Dedifferentiated amniotic fluid mesenchymal stem cell (primary cell): ENCODE measurements at regions not wholly inside any gene's neighbourhood (a gene's known extent, or its start where the extent isn't known, plus 50 kb on each side); places are given as distances from the start of the nearest gene placed in this dataset.

Experiments used
- DNase-seq: peaks from one replicate; pipeline ENCODE4 v3.0.0-alpha.2; 2016; ENCODE audit errors: extremely low spot score

DNA sequence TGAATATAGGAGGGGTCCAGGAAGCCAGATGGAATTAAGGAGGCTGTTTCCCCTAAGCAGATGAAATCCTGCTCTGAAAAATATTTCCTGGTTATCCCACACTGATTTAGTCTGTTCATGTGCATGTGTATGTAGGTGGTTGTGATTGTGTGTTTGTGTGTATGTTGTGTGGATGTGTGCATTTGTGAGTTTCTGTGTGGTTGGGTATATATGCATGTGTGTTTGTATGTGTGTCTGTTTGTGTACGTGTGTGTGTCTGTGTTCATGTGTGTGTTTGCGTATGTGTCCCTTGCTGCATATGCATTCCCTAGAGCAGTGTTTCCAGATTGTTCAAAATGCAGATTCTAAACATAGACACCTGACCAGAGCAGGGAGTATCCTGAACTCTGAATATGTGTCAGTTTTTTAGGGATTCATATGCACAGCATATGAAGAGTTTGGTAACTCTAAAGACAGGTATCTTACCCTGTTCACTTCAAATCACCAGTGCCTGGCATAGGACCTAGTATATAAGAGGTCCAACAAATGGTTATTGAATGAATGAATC, 239.8 kb downstream of the MAFB start:
- no peak for DNase-seq

DNA sequence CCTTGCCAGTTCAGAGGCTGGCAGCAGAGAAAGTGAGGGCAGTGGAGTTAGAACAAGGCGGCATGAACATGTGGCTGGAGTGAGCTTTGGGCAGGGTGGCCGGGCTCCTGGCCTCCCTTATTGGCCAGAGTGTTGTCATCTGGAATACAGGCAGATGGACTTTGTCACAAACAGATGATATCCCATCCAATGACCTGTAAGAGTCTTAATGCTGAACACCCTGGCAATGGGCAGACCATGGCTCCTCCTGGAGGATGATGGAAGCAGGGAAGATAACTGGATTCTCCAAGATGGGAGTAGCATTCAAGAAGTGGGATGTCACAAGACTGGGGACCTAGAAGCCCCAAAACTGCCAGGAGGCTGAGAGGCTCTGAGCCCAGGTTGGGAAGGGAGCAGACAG, 242.1 kb downstream of the MAFB start:
- no peak for DNase-seq

DNA sequence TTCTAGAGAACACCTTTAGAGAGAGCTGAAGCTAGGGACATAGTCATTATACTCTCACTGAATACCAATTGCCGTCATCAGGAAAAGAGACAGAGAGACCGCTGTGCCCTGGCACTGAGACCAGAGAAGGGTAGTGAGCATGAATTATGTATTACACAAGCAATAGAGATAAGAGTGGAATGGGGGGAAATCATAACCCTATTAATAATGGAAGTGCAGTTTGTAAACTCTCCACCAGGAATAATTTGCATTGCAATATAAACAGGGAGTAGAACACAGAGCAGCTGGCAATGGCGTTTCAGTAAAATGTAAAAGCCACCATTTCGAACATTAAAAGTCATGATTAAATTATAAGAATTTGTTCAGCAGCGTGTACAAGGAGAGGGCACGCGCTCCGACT, 244.5 kb downstream of the MAFB start:
- no peak for DNase-seq

DNA sequence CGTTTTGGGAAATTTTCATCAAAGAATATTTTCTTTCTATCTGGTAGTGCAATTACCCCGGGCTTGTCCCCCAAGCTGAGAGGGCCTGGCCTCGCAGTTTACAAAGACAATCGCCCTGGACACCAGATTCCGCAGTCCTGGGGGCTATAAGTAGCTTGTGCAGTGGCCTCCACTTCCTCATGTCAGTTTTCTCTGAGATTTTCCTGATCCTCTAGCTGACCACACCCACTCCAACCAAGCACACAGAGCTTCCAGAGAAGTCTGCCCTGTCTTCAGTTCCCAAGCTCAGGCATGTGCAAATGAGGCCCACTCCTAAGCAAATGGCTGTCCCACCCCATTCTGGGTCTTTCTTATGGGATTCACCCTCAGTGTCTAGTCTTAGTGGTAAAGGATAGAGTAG, 245.3 kb downstream of the MAFB start:
- DNase-seq: no peak

DNA sequence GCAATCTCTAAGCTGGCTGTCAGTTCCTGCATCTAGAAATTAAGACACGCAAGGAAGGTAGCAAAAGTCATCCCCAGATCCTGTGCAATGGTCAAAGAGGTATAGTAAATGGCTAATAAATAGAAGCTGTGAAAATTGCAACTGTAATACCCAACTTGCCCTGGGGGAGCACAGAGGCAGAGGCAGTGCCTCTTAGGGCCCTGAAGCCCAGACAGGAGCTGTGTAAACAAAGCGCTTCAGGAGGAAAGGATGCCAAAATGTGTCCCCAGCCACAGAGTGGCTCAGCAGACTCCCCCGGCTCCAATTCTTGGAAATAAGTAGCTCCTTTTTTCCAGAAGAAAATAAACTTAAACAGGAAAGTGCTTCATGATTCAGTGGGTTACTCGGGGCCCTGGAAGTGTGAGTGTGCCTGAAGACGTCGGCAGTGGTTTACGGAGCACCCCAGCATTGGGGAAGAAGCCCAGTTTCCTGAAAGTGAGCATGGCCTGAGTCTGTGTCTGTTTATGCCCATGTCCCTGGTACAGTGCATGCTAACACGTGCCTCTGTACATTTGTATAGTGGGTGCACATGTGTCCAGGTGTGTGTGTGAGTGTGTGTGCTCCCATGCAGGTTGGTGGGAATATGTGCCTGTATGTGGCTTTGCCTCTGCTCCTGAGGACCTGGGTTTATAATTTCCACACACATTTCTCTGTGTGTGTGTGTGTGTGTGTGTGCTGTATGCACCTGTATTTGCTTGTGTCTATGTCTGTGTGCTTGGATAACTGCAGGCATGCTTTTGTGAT, 246.7 kb downstream of the MAFB start:
- no peak for DNase-seq

DNA sequence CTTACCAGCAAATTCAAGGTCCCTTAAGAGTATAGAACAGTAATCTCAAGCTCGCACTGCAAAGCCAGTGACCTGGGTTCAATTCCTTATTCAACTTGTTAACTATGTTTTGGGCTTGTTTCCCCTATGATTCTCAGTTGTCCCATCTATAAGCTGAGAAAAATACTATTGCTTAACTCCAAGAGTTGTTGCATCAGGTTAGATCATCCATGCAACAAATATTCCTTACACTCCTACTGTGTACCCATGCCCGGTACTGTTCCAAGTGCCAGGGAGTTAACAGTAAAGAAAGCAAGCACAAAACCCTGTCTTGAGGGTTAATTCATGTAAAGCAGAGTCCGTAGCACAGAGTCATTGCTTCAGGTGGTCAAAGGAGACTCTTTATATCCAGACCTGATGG, 247.3 kb downstream of the MAFB start:
- DNase-seq: no peak

DNA sequence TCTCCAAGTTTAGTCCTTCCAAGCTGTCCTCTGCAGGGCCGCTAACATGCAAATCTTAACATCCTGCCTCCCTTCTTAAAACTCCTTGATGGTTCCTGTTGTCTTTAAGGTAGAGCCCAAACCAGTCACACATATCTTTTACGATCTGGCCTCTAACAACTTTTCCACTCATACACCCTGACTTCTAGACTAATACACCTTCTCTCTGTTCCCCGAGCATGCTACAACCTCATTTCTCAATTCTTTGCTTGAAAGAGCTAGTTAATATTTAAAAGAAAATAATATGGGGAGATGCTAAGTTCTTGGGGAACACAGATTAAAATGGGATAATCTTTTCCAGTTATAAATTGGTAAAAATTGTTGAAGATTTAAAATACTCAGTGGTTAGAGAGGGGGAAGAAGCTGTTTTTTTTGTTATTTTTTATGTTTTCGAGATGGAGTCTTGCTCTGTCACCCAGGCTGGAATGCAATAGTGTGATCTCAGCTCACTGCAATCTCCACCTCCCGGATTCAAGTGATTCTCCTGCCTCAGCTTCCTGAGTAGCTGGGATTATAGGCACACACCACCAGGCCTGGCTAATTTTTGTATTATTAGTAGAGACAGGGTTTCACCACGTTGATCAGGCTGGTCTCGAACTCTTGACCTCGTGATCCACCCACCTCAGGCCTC, 250.7 kb downstream of the MAFB start:
- DNase-seq: no peak

DNA sequence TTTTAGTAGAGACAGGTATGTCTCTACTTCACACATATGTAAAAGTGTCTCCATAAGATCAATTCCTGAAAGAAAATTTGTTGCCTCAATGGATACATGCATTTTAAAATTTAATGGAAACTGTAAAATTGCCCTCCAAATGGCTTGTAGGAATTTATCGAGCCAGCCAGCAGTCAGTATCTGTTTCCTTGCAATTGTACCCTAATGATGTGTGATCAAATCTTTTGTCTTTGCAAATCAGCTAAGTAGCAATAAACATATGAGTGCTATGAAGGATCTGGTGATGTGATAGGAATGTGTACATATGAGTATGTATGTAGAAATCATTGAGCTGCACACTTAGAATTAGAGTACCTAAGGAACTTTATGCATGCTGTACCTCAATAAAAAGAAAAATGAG, 253.0 kb downstream of the MAFB start:
- DNase-seq: no peak

DNA sequence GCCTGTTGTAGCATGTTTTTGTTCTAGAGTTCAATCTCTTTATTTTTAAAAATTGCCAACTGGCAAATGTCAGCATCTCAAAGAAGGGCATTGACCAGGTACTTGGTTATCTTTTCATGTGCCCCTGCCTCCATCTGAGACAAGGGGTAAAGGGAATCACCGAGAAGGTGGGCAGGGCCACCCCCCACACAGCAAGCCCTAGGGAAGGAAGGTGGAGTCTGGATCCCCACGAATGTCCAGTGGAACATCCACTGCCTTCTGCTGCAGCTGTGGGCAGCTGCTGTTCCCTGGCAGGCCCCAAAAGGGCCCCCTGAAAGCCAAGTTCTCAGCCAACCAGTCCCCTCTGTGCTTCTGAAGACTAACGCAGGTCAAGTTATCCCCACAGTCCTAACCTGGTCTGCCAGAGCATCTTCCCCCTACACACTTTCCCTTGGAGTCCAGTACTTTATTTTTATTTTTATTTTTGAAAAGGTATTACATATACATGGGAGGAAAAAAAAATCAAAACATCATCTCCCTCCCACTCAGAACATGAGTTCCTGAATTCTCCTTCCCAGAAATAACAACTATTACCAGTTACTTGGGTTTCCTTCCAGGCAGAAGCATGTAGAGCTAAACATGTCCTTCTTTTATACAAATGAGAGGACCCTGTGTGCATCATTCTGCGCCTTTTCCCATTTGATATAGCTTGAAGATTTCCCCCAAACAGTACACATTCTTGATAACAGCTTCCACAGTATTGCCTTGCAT, 253.7 kb downstream of the MAFB start:
- DNase-seq: no peak

DNA sequence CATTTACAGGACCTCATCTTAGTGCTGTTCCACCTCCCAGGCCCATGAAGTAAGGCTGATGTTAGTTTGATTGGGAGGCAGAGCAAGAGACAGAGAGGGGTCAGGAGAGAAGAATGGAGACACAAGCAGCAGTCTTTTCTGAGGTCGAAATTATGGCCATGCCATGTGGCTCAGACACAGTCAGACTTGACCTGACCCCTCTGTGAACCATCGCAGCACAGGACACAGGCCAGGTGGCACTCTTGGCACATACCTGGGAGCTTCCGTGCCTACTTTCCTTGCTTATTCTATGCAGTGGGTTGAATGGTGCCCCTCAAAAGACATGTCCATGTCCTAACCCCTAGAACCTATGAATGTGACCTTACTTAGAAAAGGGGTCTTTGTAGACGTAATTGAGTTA, 254.9 kb downstream of the MAFB start:
- no peak for DNase-seq

DNA sequence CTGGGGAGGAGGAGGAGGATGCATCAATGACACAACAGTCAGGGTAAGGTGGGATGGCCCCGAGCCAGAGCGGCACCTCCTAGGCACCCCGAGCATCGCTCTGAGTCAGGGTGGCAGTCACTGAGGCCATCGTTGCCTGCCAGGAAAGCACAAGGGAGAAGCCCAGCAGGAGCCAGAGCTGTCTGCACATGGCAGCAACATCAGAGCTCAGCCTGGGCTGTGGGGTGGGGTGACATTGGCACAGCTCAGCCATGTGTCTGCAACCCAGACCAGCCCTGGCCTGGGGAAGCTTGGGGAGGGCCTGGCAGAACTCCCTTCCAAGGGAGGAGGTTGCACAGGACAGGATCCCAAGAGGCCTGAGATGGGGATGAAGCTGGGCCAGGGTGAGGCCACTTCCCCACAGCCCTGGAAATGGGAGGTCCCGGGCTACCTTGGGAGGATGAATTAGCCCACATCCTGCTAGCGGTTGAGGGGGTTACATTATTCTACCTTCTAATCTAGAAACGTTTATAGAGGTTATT, 255.6 kb downstream of the MAFB start:
- no peak for DNase-seq

DNA sequence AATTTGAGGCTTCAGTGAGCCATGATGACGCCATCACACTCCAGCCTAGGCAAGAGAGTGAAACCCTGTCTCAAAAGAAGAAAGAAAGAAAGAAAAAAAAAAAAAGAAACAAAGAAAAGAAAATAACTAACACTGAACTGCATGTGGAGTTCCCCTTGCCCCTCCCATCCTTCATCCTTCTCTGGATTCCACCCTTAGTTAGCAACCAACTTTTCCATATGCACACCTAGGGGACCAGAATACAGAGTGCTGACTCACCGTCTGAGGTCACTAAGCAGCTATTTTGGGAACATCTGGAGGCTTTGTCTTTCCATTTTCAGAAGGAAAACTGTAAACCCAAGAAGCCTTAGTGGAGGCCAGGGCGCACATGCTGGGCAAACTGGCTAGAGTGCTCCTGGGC, 257.4 kb downstream of the MAFB start:
- DNase-seq: no peak

DNA sequence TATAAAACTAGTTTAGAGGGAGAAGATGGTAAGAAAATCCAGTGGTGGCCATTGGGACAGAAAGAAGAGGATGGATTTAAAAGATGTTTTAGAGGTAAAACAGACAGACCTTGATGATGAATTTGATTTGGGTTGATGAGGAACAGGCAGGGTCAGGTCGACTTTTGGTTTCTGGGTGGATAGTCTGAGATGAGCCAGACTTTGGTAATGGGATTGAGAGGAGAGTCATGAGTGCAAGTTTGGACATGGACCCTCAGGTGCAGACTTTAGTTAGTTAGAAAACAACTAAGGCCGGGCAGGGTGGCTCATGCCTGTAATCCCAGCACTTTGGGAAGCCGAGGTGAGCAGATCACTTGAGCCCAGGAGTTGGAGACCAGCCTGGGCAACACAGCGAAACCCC, 257.9 kb downstream of the MAFB start:
- DNase-seq: no peak

DNA sequence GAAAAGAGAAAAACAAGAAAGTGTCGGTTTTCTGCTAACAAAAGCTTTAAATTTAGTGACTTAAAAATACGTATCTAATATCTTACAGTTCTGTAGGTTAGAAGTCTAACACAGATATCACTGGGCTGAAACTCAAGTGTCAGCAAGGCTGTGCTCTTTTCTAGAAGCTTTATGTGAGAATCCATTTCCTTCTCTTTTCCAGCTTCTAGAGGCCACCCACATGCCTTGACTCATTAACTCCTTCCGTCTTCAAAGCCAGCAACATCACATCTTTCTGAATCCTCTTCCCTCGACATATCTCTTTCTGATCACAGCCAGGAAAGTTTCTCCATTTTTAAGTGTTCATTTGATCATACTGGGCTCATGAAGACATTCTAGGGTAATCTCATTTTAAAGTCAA, 262.0 kb downstream of the MAFB start:
- DNase-seq: no peak

DNA sequence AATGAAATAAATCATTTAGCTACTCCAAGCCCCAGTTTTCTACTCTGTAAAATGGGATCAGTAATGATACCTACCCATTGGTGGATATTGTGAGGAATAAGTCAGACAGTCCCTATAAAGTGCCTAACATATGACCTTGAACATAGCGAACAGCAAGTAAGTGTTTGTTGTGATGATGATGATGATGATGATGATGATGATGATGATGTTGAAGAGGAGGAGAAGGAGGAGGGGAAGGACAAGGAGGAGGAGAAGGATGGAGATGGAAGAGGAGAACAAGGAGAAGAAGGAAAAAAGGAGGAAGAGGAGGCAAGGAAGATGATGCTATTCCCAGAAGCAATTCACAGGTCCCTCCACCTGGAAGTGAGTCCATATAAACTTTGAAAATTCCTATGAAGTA, 264.3 kb downstream of the MAFB start:
- no peak for DNase-seq

DNA sequence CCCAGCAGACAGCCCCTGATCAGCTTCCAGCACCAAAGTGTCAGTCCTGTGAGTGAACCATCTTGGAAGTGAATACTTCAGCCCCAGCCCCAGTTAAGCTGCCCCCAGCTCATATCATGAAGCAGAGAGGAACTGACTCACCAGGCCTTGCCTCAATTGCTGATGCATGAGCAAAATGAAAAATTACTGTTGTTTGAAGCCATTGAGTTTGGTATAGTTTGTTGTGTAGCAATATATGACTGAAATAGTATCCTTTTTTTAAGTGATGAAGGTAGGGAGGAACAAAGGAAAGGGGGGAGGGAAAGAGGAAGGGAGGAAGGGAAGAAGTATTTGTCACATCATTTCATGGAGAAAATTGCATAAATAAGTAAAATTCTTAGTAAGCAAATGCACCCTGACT, 266.4 kb downstream of the MAFB start:
- DNase-seq: no peak

DNA sequence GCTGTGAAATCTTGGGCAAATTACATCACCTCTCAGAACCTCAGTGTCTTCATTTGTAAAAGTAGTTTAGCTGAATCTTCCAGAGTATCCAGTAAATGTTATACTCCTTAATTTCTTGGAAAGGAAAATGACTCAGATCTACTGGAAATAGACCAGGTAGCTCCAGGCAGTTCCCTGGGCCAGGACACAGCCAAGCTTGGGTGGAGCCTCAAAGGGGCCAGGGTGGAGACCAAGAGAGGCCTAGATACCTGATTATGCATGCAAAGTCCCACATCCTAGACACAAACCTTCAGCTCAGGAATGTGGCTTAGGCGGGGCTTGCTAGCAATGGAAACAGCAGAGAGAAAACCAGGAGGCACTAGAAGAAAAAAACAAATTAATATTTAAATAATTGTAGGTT, 272.8 kb downstream of the MAFB start:
- DNase-seq: no peak

DNA sequence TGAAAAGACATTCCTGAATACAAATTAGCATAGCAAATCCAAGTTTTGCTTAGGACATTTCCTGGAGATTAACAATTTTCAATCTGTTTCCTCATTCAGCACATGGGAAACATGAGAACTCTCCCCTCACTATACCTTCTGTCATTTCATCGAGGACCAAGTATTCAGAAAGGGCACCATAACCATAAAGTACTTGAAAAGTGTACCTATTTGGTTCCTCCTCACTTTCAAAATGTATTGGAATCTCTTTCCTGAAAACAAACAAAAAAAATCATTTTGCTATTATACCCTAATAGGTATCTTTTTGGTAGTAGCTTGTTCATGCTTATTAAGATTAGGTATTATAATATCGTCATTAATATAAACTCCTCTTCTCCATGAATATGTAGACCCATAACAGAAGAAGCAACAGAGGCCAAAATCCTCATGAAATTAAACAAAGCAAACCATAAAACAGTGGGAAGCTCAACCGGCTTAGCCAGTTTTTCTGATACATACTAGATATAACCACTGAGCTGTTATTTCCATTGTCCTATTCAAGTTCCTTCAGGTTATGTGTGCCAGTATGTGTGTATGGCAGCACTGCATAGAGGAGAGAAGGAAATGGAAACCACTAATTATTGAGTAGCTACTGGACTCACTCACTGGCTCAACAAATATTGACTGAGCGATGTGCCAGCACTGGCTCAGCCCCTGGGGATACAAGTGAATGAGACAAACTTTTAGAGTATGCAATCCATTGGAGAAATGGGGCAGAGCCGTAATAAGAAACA, 274.0 kb downstream of the MAFB start:
- no peak for DNase-seq

DNA sequence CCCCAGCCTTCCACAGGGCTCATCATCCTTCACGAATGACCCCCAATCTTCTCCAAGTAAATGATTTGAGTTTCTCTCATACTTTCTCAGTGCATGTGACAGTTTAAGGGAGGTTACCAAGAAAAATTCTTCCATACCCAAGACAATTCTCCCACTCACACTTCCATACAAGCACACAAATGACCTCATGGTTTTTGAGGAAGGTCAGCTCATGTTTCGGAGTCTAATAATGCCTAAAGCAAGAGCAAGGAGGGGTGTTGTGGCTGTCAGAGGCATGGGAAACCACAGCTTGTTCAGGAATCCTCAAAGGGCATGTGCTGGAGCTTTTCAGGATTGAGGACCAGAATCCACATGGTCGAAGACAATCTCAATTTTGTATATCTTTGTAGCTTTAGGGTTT, 279.0 kb downstream of the MAFB start:
- no peak for DNase-seq

DNA sequence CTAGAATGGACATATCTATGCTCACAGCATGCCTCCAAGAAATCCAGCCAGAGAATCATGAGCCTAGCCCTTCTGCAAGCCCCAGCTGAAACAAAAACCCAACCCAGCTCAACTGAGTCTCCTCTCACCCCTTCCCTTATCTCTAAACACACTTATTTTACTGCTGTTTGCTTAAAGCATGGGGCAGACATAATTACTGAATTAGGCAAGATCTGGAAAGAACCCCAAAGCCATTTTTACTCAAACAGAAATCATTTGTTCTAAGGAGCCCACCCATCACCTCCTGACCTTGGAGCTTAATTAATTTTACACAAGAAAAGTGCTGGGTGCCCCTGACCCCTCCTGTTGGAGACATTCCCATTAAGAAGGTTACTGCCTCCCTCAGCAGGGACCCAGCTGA, 291.6 kb downstream of the MAFB start:
- no peak for DNase-seq

DNA sequence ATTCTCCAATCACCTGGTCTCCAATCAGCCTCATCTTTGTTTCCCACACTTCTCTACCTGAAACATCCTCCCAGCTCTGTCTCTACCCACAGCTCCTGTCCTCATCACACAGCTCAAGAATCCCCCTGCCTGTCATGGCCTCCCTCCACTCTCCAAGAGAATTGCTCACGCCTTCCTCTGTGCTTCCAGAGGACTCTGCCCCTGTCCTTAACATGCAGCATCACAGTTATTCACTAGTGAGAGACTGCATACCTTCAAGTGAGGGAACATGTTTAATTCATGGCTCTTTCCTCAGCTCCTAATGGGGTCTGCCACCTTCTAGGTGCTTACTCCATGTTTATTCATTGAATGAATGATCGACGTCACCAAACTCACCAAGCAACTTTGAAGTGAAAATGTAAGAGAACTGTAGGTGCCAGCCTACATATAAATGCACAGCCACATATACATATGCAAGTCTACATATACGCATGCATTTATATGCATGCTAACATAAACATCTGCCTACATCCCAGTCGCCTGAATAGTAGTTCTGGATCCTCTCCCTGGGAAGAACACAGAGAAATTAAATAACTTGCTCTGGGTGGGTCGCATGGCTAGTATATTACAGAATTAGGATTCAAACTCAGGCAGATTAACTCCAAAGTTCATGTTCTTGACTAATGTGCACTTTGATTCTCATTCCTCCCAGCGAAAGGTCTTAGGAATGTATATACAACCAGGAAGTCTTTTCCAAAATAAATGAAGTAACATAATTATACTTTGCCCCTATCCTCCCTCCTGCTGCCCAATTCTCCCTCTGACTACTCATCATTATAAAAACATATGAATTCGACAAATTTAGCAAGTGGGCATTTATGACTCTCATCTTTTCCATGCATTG, 295.6 kb downstream of the MAFB start:
- DNase-seq: no peak
